ENCODE measurements at regions not wholly inside any gene's neighbourhood (a gene's known extent, or its start where the extent isn't known, plus 50 kb on each side); places are given as distances from the start of the nearest gene placed in this dataset.

DNA sequence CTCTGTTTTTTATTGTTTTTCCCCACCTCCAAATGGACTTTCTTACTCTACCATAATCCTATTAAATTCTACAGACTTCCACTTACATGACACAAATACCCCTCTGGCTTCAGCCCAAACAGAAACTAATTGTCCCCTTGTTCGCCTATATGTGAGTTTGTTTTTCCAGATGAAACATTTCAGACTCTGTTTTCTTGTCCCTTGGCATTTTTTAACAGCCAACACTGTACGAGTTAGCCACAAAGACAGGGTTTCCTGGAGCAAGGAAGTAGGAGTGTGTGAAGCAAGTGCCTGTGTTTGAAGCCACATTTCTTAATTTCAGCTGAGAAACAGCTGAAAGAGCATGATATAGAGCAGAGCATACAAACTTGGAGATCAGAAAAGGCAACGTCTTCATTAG lies 382.2 kb upstream of the CDH5 start:
- no peak for DNase-seq (ENCODE audit: low read depth in 2 of 2)

DNA sequence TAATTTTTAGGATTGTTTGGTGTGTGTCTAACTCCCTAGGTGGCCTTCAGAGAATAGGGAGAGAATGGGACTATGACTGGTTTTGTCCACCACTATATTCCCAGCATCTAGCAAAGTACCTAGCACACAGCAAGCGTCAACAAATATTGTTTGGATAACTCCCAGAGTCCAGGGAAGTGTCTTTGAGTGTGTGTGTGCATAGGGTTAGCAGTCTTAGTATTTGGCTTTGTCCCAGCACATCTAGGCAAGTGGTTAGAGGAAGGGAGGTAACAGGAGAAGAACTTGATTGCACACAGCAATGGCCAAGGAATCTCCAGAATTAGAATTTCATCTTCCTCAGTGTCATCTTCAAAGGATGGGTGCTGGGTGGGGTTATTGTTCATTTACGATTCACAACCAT lies 385.4 kb upstream of the CDH5 start:
- DNase-seq (ENCODE audit: low read depth in 2 of 2): no peak

DNA sequence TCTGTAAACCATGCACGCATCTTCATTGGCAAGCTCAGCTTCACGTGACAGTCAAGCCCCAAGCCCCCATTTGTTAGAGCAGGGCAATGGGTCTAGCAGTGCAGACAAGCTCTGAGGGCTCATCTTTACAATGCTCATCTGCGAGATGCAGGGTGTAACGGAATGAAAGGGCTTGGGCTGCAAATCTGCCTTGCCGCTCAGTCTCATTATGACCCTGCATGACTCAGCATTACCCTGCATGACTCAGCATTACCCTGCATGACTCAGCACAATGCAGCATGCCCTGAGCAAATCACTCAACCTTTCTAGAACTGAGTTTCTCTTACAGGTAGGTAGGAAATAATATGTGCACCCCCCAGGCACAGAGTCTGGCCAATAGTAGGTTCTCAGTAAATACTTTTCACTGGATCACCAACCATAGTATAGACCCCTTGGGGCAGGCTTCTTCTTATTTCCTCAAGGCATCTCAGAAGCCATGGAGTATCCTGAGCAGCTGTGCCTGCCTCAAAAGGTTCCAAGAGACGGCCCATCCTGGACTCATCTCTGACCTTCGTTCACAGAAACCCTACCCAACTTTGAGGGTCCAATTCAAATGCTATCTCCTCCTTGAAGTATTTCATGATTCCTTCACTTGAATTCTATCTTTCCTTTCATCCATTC lies 391.3 kb upstream of the CDH5 start:
- DNase-seq (ENCODE audit: low read depth in 2 of 2): no peak

DNA sequence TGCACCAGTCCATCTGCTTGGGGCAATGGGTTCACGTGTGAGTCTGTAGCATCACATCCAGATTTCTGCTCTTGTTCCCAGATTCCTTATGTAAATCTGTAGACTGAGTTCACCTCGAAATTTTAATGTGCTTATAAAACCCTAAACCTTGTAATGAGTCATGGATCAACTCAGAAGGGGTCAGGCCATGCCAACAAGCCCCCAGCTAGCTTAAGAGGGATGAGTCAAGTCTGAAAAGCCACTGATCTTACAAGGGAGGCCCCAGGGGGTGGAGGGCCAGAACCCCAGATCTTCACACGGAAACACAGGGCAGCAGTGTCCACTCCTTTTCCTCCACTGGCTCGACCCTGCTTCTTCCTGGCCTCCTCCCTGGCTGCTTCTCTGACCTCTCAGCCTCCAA lies 399.1 kb upstream of the CDH5 start:
- no peak for DNase-seq (ENCODE audit: low read depth in 2 of 2)

DNA sequence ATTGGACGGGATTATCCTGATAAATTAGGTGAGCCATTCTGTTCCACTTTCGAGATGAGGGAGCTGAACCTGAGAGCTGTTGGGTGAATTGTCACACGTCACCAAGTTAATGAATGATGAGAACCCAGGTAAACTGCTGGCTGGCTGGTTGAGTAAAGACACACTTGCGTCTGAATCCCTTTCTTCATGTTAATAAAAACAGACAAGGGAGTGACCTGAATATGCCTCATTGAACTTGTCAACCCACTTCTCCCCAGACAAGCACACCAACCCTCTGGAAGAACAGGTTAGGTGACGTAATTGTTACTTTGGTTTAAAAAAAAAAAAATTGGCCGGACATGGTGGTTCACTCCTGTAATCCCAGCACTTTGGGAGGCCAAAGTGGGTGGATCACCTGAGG lies 400.9 kb upstream of the CDH5 start:
- no peak for DNase-seq (ENCODE audit: low read depth in 2 of 2)

DNA sequence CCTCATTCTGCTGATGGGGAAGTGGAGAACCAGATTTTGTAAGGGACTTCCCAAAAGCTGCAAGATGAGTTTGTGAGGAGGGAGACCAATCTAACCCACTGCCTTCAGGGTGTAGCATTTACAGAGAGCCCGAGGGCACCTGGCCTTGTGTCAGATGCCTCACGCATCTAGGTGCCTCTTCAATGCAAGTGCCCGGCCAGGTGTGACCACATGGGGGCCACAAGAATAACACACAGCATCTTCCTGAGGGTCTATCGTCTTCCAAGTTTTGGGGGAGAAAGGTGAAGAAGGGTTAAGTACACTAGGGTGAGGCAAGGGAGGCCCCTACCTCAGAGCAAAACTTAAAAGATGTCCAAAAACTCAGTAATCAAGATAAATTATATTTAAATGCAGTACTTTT lies 401.7 kb upstream of the CDH5 start:
- no peak for DNase-seq (ENCODE audit: low read depth in 2 of 2)

DNA sequence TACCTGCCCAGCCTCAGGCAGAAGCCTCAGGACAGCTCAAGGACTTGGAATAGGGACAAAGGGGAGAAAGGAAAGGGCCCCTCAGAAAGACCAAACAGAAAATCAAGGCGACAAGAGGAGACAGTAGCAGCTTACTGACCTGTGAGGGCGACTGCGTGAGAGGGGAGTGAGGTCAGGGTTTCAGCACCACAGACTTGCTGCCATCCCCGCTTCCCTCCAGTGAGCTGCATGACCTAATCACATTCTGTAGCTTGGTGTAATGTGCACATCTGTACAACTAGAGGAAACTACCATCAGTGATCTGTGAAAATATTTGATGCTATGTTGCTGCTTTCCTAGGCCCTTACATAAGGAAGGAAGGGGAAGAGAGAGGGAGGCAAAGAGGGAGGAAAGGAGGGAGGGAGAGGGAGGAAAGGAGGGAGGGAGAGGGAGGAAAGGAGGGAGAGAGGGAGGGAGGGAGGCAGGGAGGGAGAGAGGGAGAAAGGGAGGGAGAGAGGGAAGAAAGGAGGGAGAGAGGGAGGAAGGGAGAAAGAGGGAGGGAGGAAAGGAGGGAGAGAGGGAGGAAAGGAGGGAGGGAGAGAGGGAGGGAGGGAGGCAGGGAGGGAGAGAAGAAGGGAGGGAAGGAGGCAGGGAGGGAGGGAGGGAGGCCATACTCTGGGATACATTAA lies 404.9 kb upstream of the CDH5 start:
- DNase-seq (ENCODE audit: low read depth in 2 of 2): no peak

DNA sequence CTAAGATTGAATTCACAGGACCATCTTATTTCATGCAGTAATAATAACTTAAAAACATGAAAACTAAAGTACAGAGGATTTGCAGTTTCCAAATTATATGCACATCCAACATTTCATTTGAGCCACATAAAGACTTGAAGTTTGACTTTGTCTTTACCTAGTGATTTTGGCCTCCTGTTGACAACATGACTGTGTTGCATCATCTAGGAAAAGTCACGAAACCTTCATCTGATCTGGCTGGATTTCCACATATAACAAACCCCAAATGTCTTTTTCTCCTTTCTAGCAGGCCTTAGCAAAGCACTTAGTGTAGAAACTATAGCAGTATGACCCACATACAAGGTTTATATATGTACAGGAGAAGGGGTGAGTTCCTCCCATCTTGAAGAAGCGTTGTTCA lies 406.5 kb upstream of the CDH5 start:
- DNase-seq (ENCODE audit: low read depth in 2 of 2): no peak

DNA sequence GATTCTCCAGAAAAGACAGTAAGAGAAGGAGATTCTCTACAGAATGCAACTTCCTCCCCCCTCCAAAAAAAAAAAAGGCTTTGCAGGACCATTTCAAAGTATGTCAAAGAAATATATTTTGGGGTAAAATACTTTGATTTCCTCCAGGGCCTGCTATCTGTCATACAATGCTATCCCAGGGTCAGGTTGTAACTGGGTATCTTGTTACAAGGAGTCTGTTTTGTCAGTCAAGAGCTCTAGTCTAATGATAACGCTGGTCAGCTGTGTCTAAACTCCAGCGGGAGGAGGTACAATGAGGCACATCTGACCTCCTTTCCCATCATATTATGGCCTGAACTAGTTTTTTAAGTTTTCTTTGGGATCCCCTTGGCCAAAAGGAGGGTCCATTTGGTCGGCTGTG lies 408.4 kb upstream of the CDH5 start:
- DNase-seq (ENCODE audit: low read depth in 2 of 2): no peak

DNA sequence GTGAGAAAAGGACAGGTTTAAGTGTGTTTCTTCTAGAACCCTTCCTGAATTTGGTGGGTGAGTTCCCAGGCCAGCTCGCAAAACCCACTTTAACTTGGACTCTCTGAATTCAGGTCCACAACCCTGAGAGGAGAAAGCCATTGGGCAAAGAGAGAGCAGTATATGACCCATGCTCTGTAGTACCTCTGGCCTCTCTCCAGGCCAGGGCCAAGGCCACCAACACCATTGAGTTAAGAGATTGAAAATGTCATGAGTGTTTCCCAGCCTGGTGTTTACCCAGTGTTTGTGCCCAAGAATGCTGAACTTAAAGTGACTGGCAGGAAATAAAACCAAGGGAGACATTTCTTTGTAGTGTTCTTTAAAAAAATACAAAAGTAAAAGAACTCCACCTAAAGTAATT lies 410.4 kb upstream of the CDH5 start:
- no peak for DNase-seq (ENCODE audit: low read depth in 2 of 2)

DNA sequence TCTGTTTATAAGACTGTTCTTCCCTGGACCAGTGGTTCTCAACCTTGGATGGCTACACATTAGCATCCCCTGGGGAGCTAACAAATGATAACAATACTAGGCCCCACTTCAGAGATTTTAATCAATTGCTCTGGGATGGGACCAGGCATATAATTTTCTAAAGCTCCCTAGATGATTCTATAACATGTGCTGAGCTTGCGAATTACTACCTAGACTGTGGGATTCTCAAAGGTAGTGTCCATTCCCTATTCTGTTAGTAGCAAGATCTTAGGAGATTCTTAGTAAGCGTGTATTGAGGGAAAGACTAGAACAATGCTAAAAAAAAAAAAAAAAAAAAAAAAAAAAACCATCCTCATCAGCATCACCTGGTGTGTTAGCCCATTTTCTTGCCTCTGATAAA lies 412.0 kb upstream of the CDH5 start:
- DNase-seq (ENCODE audit: low read depth in 2 of 2): no peak

DNA sequence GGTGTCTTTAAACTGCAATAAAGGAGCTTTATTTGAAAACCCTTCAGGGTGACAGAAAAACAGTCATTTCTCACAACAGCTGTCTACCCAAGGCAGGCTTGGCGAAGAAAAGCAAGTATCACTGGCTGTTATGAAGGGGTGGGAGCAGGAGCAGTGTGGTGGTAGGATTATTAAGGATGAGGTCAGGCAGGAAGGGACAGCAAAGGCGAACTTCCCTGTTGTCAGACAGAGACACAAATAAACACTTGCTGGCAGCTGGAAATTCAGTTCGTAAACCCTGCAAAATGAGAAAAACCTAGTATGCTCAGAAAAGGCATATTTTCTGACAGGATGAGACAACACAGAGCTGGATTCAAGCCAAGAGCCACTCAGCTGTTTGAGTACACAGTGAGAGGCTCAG lies 416.3 kb upstream of the CDH5 start:
- no peak for DNase-seq (ENCODE audit: low read depth in 2 of 2)

DNA sequence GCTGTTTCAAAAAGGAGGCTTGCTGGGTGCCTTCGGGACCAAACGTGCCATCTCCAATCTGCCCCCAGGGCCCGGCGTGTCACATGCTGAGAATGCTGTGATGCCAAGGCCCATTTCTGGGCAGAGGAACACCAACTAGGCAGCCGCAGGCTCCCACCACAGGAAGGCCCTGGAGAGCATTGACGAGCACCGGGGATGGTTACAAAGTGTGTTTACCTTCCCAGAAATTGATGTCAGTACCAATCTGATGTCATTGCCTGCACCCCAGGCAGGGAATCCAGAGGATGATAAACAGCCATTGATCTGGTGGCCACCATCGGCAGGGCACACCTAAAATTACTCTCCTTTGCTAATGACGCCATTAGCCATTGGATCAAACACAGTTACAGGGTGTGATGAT lies 418.1 kb upstream of the CDH5 start:
- no peak for DNase-seq (ENCODE audit: low read depth in 2 of 2)

DNA sequence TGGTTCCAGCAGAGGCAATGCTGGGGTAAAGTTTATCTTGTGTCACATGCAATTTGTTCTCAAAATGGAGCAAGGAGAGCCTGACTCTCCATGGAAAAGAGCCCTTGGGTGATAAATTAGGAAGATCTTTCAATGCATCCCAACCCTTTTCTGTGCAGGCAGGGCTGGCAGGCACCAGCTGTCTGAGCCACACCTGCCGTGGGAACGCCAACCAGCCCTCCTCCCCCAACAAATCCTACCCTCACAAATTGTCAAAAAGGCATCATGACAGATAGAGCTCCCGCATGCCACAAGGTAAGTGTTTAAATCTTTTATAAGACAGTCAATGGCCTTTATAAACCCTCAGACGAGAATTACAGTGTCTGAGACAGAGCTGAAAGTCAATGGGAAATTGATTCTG lies 418.5 kb upstream of the CDH5 start:
- DNase-seq (ENCODE audit: low read depth in 2 of 2): no peak

DNA sequence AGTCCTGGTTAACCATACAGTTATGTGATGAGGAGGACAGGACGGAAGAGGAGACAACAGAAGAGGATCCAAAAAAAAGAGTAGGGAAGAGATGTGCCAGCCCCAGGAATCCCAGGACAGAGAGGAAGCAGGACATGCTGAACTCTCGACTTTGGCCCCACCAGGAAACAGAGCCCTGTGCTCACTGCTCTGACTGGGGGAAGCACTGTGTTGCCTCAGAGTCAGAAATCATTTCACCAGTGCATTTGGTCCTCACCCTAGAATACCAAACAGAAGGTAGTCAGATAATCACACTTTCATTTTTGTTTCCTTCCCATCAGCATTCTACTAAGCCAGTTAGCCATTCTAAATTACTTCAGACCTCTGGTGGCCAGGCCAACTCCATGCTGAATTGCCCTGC lies 421.0 kb upstream of the CDH5 start:
- no peak for DNase-seq (ENCODE audit: low read depth in 2 of 2)

DNA sequence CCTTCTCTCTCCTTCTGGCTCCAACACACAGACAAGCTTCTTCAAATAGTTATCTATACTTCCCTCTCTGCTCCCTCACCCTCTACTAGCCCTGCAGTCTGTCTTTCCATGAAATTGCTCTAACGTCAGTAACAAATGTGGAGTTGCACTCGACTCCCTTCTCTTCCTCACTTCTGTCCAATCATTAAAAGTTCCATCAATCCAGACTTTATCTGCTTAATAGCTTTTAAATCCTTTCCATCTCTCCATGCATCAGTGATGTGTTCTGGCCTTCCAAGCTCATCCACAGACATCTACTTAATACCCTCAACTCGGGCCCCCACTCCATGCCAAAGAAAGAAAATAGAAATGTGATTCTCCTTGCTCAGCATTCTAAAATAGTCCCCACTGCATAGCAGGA lies 422.1 kb upstream of the CDH5 start:
- no peak for DNase-seq (ENCODE audit: low read depth in 2 of 2)

DNA sequence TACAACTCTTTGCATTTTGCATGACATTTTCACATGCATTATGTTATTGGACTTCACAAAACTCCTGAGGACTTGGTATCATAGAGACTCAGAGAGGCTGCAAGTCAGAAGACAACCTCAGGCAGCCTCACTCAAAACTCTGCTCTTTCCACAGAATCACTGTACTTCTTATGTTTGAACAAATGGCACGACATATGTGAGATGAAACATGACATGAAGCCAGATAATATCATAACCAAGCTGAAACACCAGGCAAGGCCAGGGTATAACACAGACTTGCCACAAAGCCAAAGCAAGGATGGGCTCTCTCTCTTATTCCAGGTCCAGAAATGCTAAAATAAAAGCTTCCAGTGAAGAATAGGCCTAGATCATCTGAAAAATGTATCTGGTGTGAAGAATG lies 425.8 kb upstream of the CDH5 start:
- no peak for DNase-seq (ENCODE audit: low read depth in 2 of 2)

DNA sequence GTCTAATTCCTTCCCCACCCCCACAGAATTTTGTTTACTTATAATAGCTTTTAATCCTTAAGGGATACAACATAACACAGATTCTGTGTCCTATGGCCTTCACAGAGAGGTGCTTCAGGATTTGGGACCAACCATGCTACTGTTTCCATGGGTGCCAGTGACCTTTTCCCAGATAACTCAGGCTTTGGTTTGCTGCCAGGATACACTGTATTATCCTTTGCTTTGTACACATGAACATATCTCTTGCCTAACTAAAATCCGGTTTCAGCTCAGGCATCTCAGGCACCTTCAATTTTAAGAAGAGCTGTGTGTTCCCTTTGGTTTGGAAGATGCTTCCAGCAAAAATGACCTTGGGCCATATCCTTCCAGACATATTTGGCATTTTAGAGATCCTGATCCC lies 428.4 kb upstream of the CDH5 start:
- no peak for DNase-seq (ENCODE audit: low read depth in 2 of 2)

DNA sequence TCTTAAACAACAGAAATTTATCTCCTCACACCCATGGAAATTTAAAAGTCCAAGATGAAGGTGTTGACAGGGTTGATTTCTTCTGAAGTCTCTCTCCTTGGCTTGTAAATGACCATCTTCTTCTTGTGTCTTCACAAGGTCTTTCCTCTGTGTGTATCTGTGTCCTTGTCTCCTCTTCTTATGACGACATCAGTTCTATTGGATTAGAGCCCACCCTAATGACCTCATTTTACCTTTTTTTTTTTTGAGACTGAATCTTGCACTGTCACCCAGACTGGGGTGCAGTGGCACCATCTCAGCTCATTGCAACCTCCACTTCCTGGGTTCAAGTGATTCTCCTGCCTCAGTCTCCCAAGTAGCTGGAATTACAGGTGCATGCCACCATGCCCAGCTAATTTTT lies 429.0 kb upstream of the CDH5 start:
- DNase-seq (ENCODE audit: low read depth in 2 of 2): no peak

DNA sequence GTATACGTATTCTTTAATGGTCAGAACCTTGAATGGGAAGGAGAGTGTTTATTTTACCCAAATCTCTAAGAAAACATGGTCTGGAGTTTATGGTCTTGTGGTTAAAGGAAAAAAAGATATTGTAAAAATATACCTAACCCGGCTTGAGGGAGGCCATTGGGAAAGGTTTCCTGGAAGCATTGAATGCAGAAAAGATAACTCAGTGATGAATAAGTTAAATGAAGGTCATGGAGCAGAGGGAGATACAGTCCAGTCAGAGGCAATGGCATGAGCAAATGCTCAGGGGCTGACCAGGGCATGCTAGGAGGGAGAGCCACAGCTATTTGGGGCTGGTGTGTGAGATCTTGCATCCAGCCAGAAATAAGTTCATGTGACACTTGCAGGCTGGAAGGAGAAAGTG lies 430.4 kb upstream of the CDH5 start:
- no peak for DNase-seq (ENCODE audit: low read depth in 2 of 2)

DNA sequence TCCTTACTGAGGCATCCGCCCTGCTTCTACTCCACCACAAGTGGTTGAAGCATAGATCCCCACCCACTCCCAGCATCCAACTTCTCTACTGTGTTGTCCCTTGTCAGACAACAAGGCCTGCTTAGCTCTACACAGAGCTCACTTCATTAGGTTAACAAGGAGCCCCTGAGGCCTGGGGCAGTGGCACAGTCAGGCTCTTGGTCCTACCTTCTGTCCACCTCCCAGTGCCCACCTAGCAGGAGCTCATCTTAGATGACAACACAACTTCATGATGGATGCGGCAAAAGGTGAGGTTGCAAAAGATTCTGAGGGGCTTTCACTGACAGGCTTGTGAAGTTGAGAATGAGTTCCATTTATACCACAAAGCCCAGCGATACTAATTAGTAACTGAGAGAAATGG lies 432.0 kb upstream of the CDH5 start:
- DNase-seq (ENCODE audit: low read depth in 2 of 2): no peak

DNA sequence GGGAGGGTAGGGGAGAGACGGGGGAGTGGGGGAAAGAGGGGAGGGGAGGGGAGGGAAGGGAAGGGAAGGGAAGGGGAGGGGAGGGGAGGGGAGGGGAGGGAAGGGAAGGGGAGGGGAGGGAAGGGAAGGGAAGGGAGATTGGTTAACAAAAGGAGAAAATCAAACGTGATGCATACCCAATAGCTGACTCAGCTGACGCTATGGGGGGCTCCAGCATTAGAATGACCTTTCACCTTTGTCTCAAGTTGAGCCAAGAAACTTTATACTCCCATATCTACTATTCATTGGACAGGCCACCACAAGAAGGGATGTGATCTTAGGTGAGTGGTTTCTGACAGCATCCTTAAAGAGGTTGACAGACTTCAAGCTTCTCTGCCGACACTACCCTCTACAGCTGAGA lies 432.8 kb upstream of the CDH5 start:
- DNase-seq (ENCODE audit: low read depth in 2 of 2): no peak

DNA sequence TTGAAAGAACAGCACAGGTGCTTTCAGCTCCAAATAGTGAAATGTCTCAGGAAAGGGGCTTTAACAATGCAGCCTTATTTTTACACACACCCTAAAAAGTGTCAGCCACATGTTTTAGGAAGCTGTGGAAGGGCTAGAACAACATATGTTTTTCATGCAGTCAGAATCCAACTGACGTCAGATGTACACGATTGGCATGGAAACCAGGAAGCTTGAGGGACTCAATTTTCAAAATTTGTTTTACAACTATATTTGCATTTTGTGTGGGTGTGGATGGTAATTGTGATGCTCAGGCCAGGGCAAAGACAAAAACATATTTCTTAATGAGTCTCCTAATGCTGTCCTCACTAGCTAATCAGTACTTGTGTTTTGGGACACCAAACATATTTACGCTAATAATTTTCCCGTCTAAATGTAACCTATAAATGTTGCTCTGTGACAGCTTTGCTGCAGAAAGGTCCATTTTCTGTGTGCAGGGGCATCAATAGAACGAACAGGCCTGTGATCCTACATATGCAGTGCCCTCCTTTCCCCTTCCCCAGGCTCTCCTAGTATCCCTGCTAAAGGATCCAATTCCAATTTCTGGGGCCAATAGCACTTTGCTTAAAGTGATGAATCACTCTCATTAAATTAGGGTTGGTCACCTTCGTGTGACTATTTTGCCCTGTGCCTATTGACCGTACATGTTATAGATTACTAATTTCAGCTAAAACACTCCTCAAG lies 434.0 kb upstream of the CDH5 start:
- DNase-seq (ENCODE audit: low read depth in 2 of 2): no peak

All from lung microvascular endothelial cell (primary cell).